Colon (tissue), 2 donors: ENCODE measurements at regions not wholly inside any gene's neighbourhood (a gene's known extent, or its start where the extent isn't known, plus 50 kb on each side); places are given as distances from the start of the nearest gene placed in this dataset.
"Not testable (repeated sequence)": the region's sequence is repeated elsewhere in the genome, so short reads cannot be mapped to it uniquely, and the experiment has no call there.

ENCODE experiments used
- FAIRE-seq: peaks from 2 replicates; lab custom pipeline; 2012; peaks lifted over from hg19 to GRCh38; lab: Jason Lieb, UNC
- donor health status: control.
- donor health status: control.

- not testable (repeated sequence) for FAIRE-seq
Measured at GRCh38 chr21:8549598-8549997, 1971.8 kb upstream of the TPTE start.

GRCh38 chr21:8554368-8554767 is 1967.0 kb upstream of the TPTE start:
- not testable (repeated sequence) for FAIRE-seq

GRCh38 chr21:8594937-8595336 is 1926.4 kb upstream of the TPTE start:
- not testable (repeated sequence) for FAIRE-seq

GRCh38 chr21:8624085-8624484 is 1897.3 kb upstream of the TPTE start:
- peak; percentile 76 for FAIRE-seq
